GM23248 (cell line): ENCODE measurements at regions not wholly inside any gene's neighbourhood (a gene's known extent, or its start where the extent isn't known, plus 50 kb on each side); places are given as distances from the start of the nearest gene placed in this dataset.

Source experiments
- EZH2 ChIP-seq: fragments of 200-600 bp; sonication (generic); IDR thresholded peaks from 2 replicates; pipeline ENCODE4 v1.6.1; 2018; ENCODE audit warnings: antibody characterized with exemption, mild to moderate bottlenecking; ENCODE audit not compliant: insufficient read depth, poor library complexity, severe bottlenecking
- EZH2phosphoT487 ChIP-seq: fragments of 200-600 bp; sonication (generic); IDR thresholded peaks from 2 replicates; pipeline ENCODE4 v1.6.1; 2018; ENCODE audit warnings: antibody characterized with exemption, moderate library complexity, mild to moderate bottlenecking, low read depth; ENCODE audit not compliant: insufficient read depth

DNA sequence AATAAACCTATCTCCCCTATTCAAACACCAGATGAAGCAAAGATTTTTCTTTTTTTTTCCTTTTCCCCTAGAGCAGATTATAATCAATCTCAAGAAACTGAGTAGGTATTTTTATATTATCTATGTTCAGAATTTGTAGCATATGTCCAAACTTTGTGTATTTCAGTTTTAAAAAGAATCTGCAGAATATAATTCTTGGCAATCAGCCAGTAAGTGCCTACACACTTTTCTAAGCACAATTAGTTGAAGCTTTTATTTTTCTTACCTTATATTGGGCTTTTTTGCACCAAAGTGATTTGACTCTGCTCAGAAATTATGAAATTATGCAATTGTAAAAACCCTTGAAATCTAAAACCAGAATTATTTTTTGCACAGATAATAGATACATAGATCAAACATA, 315.8 kb upstream of the PHF14 start:
- no peak for TF ChIP-seq EZH2
- TF ChIP-seq EZH2phosphoT487, result no peak
